ENCODE measurements at regions not wholly inside any gene's neighbourhood (a gene's known extent, or its start where the extent isn't known, plus 50 kb on each side); places are given as distances from the start of the nearest gene placed in this dataset.

- TF ChIP-seq CTCF (conservative IDR thresholded peaks at IDR 0.05; ENCODE audit: low read depth, low read length) (no peak), BHLHE40 (IDR thresholded peaks at IDR 0.05; ENCODE audit: low read depth, low read length) (no peak), POLR2A (IDR thresholded peaks at IDR 0.05; ENCODE audit: low read depth, low read length) (no peak), RFX5 (IDR thresholded peaks at IDR 0.05; ENCODE audit: low read depth, low read length) (no peak), RAD21 (IDR thresholded peaks at IDR 0.05; ENCODE audit: low read length) (no peak), MAZ (IDR thresholded peaks at IDR 0.05; ENCODE audit: borderline replicate concordance, low read depth, low read length) (no peak), ELK1 (IDR thresholded peaks at IDR 0.05; ENCODE audit: borderline replicate concordance, low read depth, low read length) (no peak), MAFK (IDR thresholded peaks at IDR 0.05; ENCODE audit: low read depth, low read length) (no peak), FOS (IDR thresholded peaks at IDR 0.05; ENCODE audit: low read depth, low read length) (no peak), CHD1 (IDR thresholded peaks at IDR 0.05; ENCODE audit: low read depth, low read length) (no peak), SMC3 (IDR thresholded peaks at IDR 0.05; ENCODE audit: low read depth, low read length) (no peak)
- TF ChIP-seq, protein P1, sequence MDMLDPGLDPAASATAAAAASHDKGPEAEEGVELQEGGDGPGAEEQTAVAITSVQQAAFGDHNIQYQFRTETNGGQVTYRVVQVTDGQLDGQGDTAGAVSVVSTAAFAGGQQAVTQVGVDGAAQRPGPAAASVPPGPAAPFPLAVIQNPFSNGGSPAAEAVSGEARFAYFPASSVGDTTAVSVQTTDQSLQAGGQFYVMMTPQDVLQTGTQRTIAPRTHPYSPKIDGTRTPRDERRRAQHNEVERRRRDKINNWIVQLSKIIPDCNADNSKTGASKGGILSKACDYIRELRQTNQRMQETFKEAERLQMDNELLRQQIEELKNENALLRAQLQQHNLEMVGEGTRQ (IDR thresholded peaks at IDR 0.05; ENCODE audit: low read depth, low read length), result no peak
These were observed 73.8 kb upstream of the PPP2R5A start for GRCh38 chr1:212211371-212211770.
